ENCODE measurements at regions not wholly inside any gene's neighbourhood (a gene's known extent, or its start where the extent isn't known, plus 50 kb on each side); places are given as distances from the start of the nearest gene placed in this dataset.

GRCh38 chr5:133741818-133742355, 129.5 kb upstream of the FSTL4 start:
- TF ChIP-seq CTCF (optimal IDR thresholded peaks at IDR 0.05 in 1 of 3, IDR thresholded peaks at IDR 0.05 in 1 of 3, conservative IDR thresholded peaks at IDR 0.05 in 1 of 3; ENCODE audit: extremely low read depth in 1 of 3, insufficient read depth in 2 of 3, low read length in 3 of 3) (no peak), EZH2 (IDR thresholded peaks at IDR 0.05; ENCODE audit: low read length) (no peak)
